ENCODE measurements at regions not wholly inside any gene's neighbourhood (a gene's known extent, or its start where the extent isn't known, plus 50 kb on each side); places are given as distances from the start of the nearest gene placed in this dataset.
A peak's percentile ranks its signal among the peaks of the same experiment; 100 is the strongest.

DNA sequence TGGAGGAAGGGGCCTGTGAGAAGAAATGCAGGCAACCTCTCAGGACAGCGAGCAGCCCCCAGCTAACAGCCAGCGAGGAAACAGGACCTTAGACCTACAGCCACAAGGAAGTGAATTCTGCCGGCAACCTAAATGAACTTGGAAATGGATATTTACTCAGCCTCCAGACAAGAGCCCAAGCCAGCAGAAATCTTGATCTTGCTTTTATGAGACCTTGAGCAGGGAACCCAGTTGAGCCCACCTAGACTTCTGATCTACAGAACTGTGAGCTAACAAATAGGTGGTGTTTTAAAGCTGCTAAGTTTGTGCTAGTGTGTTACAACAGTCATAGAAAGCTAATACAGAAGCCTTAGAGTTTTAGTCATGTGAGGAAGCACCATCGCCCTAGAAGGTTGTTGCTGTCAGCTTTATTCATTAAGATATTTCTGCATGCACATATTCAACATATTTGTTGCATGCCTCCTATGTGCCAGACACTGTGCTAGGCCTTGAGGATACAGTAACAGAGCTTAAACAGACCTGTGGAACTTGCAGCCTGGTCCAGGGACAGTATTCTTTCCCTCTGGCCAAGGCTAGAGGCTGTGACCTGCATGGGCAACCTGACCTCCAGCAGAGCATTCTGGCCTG, 50.3 kb downstream of the NALF2 start:
- DNase-seq: no peak

DNA sequence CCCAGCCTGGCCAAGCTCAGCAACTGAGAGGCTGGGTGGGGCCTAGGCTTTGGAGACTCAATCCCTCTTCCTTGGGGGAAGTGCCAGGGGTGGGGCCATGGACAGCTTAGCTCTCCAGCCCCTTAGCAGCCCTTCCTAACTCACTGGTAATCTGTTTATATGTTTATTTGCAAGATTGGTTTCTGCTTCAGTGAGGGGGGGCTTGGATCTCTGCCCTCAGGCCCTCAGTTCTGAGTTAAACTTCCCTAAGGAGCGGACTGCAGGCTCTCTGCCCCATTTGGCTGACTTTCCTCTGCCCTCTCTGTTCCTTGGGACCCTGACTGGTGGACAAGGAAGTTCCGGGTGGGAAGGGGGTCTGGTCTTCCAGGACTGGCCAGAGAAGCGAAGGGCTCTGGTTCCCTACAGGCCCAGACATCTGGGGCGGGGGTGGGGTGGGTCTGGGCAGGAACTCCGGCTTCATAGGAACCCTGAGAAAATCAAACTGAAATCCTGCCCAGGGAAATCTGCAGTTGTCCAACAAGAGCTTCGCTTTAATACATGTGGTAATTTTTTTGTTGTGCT, 51.4 kb downstream of the NALF2 start:
- DNase-seq: no peak

DNA sequence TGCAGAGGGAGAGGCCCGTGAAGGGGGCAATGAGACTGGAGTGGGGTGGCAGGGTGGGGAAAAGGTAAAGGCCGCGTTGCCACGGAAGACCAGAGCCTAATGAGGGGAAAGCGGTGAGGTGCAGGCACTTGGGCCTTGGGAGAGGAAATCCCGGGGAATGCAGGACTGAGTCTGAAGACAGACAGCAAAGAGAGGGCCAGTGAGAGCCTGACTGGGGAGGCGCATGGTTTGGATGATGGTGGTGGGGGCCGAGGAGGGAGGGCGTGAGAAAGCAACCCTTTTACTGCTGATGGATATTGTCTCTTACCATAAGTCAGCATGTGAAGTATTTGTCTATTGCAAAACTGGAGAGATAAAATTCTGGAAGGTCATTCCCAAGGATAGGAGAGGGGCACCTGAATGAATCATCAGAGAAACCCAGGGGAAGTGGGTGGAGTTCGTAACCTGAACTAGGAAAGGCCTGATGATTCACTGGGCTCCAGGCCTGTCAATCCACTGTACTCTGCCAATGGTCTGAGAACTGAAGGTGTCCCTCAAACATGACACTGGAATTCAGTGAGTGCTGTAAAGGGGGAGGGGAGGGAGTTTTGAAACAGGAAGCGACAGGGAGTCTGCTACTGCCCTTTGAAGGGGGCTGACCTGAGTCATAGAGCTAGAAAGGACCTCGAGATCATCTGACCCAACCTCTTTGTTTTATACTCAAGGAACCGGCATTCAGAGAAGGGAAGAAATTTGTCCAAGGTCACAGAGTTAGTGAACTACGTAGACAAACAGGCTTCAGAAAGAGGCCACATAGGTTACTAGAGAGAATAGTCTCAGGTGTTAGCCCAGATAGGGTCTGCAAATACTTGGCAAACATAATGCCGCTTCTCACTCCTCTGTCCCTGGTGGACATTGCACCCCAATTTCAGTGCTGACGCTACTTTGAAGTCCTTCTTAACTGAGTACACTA, 52.2 kb downstream of the NALF2 start:
- DNase-seq: peak; percentile 31

DNA sequence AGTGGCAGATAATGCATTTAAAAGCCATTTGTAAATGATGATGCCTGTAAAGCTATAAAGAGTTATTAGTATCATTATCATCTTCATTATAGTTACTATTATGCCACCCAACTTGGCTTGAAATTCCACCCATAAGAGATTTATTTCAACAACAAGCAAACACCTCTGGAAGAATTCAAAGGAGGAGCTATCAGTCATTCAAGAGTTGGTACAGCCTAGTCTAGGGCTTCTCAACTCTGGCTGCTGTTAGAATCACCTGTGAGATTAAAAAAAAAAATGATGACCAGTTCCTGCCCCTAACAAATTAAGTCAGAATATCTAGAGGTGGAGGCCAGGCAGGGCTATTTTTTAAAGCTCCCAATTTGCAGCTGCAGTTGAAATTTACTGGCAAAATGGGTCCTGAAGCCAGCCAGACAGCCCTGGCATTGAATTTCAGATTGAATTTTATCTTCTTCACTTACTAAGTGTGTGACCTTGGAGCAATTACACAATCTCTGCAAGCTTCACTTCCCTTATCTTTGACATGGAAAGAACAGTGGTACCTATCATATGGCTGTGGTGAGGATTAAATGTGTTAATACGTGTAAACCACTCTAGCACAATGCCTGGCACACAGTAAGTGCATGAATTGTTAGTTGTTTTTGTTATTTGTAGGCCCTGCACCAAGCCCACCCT, 52.9 kb upstream of the EDA start:
- no peak for DNase-seq

DNA sequence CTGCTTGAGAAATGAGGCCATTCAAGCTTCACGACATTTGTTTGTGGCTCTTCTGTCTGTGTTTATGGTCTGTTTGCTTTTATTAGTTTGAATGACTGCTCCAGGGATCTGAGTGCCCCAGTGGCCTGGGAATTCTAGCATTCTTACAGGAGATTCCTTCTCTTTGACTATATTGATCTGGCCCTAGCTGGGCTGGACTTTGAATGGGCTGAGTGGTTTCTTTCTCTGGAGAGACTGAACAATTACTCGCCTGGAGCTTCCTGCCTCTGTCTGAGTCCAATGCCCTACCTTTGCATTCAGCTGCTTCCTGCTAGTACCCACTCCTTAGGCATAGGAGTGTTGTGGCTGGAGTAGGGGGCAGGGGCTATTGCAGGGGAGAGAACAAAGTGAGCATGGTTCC, 51.2 kb upstream of the EDA start:
- no peak for DNase-seq

DNA sequence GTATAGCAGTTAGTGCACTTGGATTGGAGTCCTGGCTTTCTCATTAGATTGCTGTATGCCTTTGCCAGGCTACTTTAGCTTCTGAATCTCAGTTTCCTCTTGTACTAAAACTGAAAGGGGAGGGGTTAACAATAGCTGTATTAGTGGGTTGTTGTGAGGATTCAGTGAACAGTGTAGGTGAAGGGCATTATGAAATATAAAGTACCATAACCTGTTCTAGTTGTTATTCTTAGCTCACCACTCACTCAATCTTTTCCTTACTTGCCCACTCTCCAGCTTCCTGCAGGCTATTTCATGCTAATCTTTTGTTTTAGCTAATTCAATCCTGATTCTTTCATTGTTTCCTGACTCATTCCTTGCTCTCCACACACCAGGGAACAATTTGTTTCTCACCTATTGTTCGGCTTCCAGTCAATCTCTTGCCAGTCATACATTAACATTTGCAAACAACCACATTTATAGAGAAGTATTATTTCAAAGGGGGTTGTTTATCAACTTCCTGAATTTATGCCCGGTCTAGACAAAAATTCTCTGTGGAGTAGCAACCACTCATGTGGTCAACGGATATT, 50.6 kb upstream of the EDA start:
- DNase-seq: no peak

All from OCI-M1 (cell line).